Esophagus muscularis mucosa (tissue), 4 donors: ENCODE measurements at regions not wholly inside any gene's neighbourhood (a gene's known extent, or its start where the extent isn't known, plus 50 kb on each side); places are given as distances from the start of the nearest gene placed in this dataset.

ENCODE experiments used
- CTCF ChIP-seq, 3 experiments: fragments of 200-600 bp in 2 of 3; fragments of 450-650 bp in 1 of 3; sonication (generic) in 2 of 3; IDR thresholded peaks; one replicate each; pipeline ENCODE4 v1.5.1; 2017 to 2019; ENCODE audit warnings: antibody characterized with exemption in 3 of 3, mild to moderate bottlenecking in 2 of 3, moderate library complexity in 1 of 3
- EP300 ChIP-seq: sonication (generic); formaldehyde crosslinking; IDR thresholded peaks from one replicate; pipeline ENCODE4 v1.6.1; 2017; ENCODE audit warnings: antibody characterized with exemption
- POLR2A ChIP-seq: fragments of 450-650 bp; IDR thresholded peaks from one replicate; pipeline ENCODE4 v1.6.1; 2017; ENCODE audit warnings: antibody characterized with exemption, moderate library complexity, mild to moderate bottlenecking, low read depth

DNA sequence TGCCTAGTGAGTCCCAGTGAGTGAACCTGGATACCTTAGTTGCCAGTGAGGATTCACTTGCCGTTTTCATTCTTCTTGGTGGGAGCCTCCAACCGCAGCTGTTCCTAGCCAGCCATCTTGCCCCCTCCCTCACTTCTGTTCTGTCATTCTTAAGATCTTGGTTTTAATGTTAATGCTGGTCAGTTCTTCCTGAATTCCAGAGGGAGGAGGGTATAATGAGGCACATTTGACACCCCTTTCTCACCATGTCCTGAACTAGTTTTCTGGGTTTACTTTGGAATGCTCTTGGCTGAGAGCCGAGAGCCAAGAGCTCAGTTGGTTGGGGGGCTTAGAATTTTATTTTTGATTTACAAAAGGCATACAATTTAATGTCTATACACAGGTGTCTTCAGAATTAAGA is 78.5 kb upstream of the ADCY1 start:
- no peak for TF ChIP-seq POLR2A
- no peak for TF ChIP-seq EP300
- no peak for TF ChIP-seq CTCF (IDR thresholded peaks at IDR 0.05)
